ENCODE measurements at regions not wholly inside any gene's neighbourhood (a gene's known extent, or its start where the extent isn't known, plus 50 kb on each side); places are given as distances from the start of the nearest gene placed in this dataset.

DNA sequence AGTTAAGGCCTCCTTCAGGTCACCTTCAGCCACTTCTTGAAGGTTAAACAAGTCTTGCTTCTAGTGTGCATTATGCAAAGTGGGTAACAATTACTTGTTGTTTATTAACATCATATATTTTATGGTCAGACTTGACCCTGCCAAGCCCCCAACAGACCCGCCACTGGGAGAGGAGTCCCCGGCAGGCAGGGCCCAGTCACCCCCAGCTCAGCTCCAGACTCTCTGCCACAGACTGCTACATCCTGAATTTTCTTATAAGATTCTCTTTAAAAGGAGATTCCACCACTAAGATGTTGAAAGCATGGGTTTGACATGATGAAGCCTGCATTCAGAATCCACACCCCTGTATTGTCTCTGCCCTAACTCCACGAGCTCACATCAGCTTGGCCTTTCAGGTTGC, 174.3 kb upstream of the ARL4C start:
- H3K4me3 ChIP-seq (replicated peaks in 1 of 4; ENCODE audit: control extremely low read depth in 1 of 4, insufficient read depth in 1 of 4, low read depth in 3 of 4, low read length in 4 of 4), result no peak overlapping the region

DNA sequence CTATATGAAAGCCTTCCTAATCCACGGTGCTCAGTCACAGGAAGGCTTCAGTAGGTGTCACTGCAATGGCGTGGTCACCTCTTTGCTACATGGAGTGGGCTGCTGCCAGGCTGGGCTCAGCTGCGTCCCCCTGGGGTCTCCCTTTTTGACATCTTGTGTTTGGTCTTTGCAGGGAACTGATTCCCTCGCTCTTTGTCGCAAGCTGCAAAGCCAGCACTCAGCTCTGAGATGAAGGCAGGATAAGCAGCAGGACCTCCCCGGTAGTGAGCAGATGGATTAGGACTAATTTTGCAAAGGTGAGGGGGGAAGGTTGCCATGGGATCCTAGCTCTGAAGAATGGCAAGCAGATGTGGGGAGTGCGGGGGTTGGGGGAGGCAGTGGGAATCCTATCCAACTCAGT, 173.9 kb upstream of the ARL4C start:
- Histone ChIP-seq H3K79me2 (ENCODE audit: control insufficient read depth, insufficient read depth, low read length) (no peaks in the 10 kb centered on the region), H3K9ac (ENCODE audit: insufficient read depth, low read length) (no peak overlapping the region), H3K27me3 (ENCODE audit: control insufficient read depth, insufficient read depth, low read length) (no peaks in the 10 kb centered on the region), H4K20me1 (ENCODE audit: control insufficient read depth, extremely low read depth, insufficient read depth, low read length) (no peaks in the 10 kb centered on the region), H3K9me3 (ENCODE audit: control insufficient read depth, insufficient read depth, low read depth, low read length) (no peaks in the 10 kb centered on the region), H3K4me1 (ENCODE audit: control insufficient read depth, extremely low read depth, insufficient read depth, low read length) (peaks cover 15% of the 10 kb centered on the region), H3K27ac (ENCODE audit: insufficient read depth, low read length) (no peak overlapping the region), H3K4me3 (replicated peaks in 1 of 4; ENCODE audit: control extremely low read depth in 1 of 4, insufficient read depth in 1 of 4, low read depth in 3 of 4, low read length in 4 of 4) (no peak overlapping the region), H3K4me2 (ENCODE audit: extremely low read depth, insufficient read depth, low read length) (no peak overlapping the region), H2AFZ (ENCODE audit: low read length) (no peak overlapping the region), H3K36me3 (ENCODE audit: control insufficient read depth, insufficient read depth, low read length) (no peaks in the 10 kb centered on the region)
- no peak for TF ChIP-seq EZH2 (IDR thresholded peaks at IDR 0.05; ENCODE audit: low read length, missing control alignments)
- TF ChIP-seq, protein P1, sequence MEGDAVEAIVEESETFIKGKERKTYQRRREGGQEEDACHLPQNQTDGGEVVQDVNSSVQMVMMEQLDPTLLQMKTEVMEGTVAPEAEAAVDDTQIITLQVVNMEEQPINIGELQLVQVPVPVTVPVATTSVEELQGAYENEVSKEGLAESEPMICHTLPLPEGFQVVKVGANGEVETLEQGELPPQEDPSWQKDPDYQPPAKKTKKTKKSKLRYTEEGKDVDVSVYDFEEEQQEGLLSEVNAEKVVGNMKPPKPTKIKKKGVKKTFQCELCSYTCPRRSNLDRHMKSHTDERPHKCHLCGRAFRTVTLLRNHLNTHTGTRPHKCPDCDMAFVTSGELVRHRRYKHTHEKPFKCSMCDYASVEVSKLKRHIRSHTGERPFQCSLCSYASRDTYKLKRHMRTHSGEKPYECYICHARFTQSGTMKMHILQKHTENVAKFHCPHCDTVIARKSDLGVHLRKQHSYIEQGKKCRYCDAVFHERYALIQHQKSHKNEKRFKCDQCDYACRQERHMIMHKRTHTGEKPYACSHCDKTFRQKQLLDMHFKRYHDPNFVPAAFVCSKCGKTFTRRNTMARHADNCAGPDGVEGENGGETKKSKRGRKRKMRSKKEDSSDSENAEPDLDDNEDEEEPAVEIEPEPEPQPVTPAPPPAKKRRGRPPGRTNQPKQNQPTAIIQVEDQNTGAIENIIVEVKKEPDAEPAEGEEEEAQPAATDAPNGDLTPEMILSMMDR (conservative IDR thresholded peaks at IDR 0.05 in 1 of 2, IDR thresholded peaks at IDR 0.05 in 1 of 2; ENCODE audit: low read depth in 1 of 2, low read length in 2 of 2), result no peak
- no peak for DNase-seq (ENCODE audit: low read depth in 2 of 2)

More for the DNA sequence above, 174.3 kb upstream of the ARL4C start:
- Histone ChIP-seq H3K9ac (ENCODE audit: insufficient read depth, low read length) (no peak overlapping the region), H2AFZ (ENCODE audit: low read length) (no peak overlapping the region), H3K4me1 (ENCODE audit: control insufficient read depth, extremely low read depth, insufficient read depth, low read length) (peaks cover 15% of the 10 kb centered on the region), H3K36me3 (ENCODE audit: control insufficient read depth, insufficient read depth, low read length) (no peaks in the 10 kb centered on the region), H3K4me2 (ENCODE audit: extremely low read depth, insufficient read depth, low read length) (no peak overlapping the region), H4K20me1 (ENCODE audit: control insufficient read depth, extremely low read depth, insufficient read depth, low read length) (no peaks in the 10 kb centered on the region), H3K27me3 (ENCODE audit: control insufficient read depth, insufficient read depth, low read length) (no peaks in the 10 kb centered on the region), H3K9me3 (ENCODE audit: control insufficient read depth, insufficient read depth, low read depth, low read length) (no peaks in the 10 kb centered on the region), H3K79me2 (ENCODE audit: control insufficient read depth, insufficient read depth, low read length) (no peaks in the 10 kb centered on the region), H3K27ac (ENCODE audit: insufficient read depth, low read length) (no peak overlapping the region)
- DNase-seq (ENCODE audit: low read depth in 2 of 2), result no peak
- TF ChIP-seq, protein P1 (conservative IDR thresholded peaks at IDR 0.05 in 1 of 2, IDR thresholded peaks at IDR 0.05 in 1 of 2; ENCODE audit: low read depth in 1 of 2, low read length in 2 of 2), result no peak
- no peak for TF ChIP-seq EZH2 (IDR thresholded peaks at IDR 0.05; ENCODE audit: low read length, missing control alignments)

DNA sequence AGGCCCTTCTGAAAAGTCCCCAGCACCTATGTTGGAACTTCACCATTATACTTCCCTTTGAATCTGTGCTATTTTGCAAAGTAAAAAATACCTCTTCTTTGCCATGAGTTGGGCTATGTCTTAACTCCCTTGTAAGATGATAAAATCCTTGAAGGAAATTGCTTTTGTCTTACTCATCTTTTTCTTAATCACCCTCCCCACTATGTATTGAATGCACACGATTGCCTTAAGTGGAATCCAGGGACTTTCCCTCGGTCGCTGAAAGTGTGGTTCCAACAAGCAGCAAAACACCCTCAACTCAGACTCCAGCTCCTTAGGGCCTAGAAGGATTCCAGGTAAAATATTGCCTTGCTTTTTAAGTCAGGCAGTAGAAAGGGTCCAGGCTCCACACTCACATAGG, 173.2 kb upstream of the ARL4C start:
- H3K4me1 ChIP-seq (ENCODE audit: control insufficient read depth, extremely low read depth, insufficient read depth, low read length), result peaks cover 10% of the 10 kb centered on the region
- H3K36me3 ChIP-seq (ENCODE audit: control insufficient read depth, insufficient read depth, low read length), result no peaks in the 10 kb centered on the region
- no peak overlapping the region for H3K4me3 ChIP-seq (replicated peaks in 1 of 4; ENCODE audit: control extremely low read depth in 1 of 4, insufficient read depth in 1 of 4, low read depth in 3 of 4, low read length in 4 of 4)
- no peak for TF ChIP-seq EZH2 (IDR thresholded peaks at IDR 0.05; ENCODE audit: low read length, missing control alignments)
- TF ChIP-seq, protein P1 (conservative IDR thresholded peaks at IDR 0.05 in 1 of 2, IDR thresholded peaks at IDR 0.05 in 1 of 2; ENCODE audit: low read depth in 1 of 2, low read length in 2 of 2), result no peak
- H2AFZ ChIP-seq (ENCODE audit: low read length), result no peak overlapping the region
- H3K4me2 ChIP-seq (ENCODE audit: extremely low read depth, insufficient read depth, low read length), result no peak overlapping the region
- H3K27me3 ChIP-seq (ENCODE audit: control insufficient read depth, insufficient read depth, low read length), result no peaks in the 10 kb centered on the region
- H3K27ac ChIP-seq (ENCODE audit: insufficient read depth, low read length), result no peak overlapping the region
- no peak overlapping the region for H3K9ac ChIP-seq (ENCODE audit: insufficient read depth, low read length)
- no peaks in the 10 kb centered on the region for H4K20me1 ChIP-seq (ENCODE audit: control insufficient read depth, extremely low read depth, insufficient read depth, low read length)
- H3K79me2 ChIP-seq (ENCODE audit: control insufficient read depth, insufficient read depth, low read length), result no peaks in the 10 kb centered on the region
- peak; percentile 57 to 93 for DNase-seq (ENCODE audit: low read depth in 2 of 2)
- no peaks in the 10 kb centered on the region for H3K9me3 ChIP-seq (ENCODE audit: control insufficient read depth, insufficient read depth, low read depth, low read length)
